NCI-H146 treated with DMSO at 0.1 percent for 48 hours (cell line): ENCODE measurements at regions not wholly inside any gene's neighbourhood (a gene's known extent, or its start where the extent isn't known, plus 50 kb on each side); places are given as distances from the start of the nearest gene placed in this dataset.
A peak's percentile ranks its signal among the peaks of the same experiment; 100 is the strongest.
"Not testable (repeated sequence)": the region's sequence is repeated elsewhere in the genome, so short reads cannot be mapped to it uniquely, and the experiment has no call there.

Experiments used
- DNase-seq: peaks from one replicate; lab custom pipeline; 2025; ENCODE audit not compliant: unreplicated experiment; lab: John Stamatoyannopoulos, UW

DNA sequence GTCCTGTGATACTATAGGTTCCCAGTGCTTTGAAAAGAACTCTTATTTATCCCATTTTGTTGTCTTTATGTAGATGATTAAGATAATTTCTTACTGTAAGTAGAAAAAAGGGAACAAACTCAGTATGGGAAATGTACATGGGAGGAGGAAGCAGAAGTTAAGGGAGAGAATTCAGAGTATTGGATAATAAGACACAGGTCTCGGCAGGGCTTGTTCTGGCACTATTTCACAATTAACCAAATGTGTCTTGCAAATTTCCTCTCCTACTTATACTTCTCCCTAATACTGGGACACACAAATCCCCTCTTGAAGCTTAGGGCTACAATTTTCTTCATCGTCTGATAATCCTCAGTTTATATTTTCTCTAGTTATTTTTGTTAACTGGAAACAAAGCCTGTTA is 744.0 kb downstream of the ADCYAP1 start:
- no peak for DNase-seq

DNA sequence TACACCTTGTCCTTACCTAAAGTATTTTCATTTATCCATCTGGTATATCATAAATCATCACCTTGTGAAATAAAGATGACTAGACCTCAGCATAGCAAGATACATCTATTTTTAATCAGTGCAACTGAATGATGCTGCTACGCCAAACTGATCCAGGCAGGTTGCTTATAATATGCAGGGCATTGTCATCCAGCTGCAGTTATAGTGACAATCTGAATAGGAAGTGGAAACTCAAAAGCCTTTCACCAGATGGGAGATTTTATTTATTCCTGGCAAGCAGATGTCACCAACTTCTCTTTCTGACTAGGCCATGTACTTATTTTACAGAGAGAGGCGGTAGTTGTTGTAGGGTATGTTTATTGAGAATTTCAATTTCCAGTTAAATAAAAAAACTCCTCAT is 747.3 kb downstream of the ADCYAP1 start:
- no peak for DNase-seq

DNA sequence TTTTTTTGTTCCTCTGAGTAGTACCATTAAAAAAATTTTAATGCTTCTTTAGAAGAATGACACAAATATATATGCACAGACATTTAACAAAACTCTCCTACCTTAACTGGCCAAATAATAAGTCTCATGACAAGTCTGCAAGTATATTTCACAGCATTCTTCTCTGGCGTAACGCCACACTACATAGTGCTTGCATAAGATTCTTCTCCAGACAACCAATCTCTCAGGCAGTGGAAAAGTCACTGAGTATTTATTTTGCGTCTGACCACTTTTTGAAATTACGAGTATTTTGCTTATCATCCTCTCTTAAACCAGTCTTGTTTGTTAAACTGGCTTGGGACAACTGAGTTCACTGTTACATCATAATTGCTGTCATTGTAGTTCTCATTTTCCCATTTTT is 749.2 kb downstream of the ADCYAP1 start:
- DNase-seq: no peak

DNA sequence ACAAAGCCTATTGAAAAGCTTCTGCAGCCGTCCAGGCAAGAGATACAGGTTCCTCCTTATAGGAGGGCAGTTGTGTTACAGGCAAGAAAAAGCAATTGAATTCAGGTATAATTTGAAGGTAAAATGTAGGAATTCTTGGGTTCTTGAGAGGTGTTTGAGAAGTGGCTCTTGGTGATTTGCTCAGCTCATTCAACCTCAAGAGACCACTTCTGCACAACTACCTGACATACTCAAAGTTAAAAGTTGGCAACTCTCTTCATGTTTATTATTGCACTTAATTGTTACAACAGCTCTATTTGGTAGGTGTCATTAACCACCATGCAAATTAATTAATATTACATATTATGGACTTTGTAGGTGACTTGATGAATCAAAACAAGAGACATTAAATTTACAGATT is 753.2 kb downstream of the ADCYAP1 start:
- no peak for DNase-seq

DNA sequence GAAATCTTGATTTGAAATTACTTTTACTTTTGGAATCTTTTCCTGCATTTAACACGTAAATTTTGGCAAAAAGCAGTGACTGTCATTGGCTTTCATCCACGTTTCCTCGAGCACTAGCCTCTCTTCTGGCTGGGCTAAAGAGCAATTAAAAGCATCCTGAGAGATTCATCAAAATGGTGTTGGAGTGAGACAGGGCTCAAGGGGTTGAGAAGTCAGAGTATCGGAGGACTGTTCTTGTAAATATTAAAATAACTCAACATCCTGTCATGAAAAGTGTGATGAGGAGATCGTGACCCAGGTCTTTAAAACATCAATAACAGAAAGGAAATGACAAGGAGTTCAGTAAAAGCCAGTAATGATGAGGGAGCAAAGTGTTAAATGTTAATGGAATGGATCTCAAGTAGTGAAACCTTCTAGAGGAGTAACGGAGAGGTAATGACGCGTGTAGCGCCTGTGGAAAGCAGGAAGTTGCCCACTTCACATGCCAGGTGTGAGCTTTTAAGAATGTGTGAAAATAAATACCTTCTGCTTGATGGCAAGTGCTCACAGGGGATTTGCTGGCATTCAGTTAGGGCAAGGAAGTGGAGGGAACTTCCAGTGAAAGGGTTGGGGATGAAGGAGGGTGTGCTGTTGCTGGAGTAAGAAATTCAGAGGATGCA is 754.4 kb downstream of the ADCYAP1 start:
- DNase-seq: no peak

DNA sequence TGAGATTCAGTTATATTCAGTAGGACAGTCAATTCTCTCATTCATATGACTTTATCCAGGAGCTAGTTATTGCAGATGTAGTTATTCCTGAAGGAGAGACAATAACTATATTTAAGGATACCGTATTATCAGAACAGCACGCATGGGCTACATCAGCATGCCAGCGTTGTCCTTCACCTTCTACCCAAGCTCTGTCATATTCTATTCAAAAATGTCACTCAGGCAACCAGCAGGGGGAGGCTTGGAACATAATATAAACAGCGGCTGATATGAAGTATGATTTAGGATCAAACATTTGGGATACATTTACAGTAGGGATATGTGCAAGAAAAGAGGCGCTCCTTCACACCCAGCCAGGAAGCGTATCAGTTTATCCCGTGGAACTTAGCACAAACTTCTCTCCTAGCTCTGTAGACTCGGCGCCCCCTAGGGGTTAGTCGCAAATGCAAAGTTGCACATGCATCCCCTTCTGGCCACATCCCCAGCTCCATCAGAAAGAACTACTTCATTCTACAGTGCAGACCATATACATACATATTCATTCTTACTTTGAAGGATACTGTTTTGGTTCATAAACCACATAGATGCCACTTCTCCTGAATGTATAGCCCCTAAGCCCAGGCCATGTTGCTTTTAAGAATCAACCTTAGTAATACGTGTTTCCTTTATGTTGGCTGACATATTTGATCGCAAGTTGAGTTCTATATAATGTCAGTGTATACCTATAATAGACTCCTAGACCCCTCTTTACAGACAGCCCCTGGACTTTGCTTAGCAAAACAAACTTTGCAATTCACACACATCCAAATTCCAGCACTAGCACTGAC is 759.4 kb downstream of the ADCYAP1 start:
- peak; percentile 6 for DNase-seq

DNA sequence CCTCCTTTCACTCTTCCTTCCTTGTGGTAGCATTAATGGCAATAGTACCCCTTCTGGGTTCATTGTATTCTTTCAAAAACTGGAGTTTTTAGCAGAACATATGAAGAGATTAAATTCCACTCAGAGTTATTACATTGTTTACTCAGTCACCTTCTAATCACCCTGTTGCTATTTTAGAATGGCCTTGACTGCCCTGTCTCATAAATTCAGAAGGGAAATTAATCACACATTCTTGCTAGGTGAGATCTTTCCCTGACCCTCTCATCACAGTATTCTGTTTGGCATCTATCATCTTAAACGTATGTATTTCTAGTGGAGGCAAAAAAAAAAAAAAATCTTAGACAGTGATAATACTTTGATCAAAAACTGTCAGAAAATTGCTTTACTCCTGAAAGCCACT is 760.4 kb downstream of the ADCYAP1 start:
- peak; percentile 43 for DNase-seq

DNA sequence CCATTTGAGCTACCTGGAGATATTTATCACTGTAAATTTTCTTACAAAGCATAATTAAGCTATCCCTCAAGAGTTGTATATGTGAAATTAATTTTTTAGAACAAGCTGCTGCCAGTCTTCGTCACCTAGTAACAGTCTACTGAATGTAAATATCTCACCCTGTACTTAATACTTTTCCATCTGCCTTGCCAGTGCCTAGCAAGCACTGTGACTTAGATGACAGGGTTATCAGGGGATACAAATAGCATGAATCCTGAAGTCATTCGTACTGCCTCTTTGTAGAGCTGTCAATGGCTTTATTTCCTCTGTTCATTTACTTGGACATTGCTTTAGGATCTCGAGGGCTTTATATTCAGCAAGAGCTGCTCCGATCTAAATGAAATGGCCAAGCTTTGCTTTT is 763.6 kb downstream of the ADCYAP1 start:
- no peak for DNase-seq

DNA sequence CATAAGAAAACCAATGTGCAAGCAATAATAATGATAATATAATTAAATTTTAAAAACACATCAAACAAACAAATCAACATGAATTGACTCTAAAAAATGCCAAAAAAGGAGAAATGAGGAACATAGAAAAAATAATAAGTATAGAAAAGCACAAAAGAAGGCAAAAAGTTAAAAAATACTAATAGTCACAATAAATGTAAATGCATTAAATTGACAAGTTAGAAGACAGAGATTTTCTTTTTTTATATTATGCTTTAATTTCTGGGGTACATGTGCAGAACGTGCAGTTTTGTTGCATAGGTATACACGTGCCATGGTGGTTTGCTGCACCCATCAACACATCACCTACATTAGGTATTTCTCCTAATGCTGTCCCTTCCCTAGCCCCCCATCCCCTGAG is 767.0 kb downstream of the ADCYAP1 start:
- not testable (repeated sequence) for DNase-seq

DNA sequence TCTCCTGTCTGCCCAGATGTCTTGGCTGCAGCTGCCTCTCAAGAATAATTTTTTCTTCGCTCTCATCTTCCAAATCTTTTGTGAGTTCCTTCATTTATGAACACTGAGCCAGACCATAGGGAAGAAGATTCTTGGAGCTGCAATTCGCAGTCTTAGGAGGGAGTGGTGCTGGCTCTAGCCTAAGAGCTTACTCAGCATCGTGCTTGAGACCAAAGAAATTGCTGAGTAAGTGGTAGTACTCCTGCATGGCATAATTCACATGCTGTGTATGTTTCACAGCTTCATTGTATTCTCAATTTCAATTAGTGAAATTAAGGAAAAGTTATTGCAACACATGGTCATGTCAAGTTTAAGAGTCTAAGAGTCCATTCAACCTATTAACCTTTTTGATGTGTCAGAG is 771.7 kb downstream of the ADCYAP1 start:
- no peak for DNase-seq

DNA sequence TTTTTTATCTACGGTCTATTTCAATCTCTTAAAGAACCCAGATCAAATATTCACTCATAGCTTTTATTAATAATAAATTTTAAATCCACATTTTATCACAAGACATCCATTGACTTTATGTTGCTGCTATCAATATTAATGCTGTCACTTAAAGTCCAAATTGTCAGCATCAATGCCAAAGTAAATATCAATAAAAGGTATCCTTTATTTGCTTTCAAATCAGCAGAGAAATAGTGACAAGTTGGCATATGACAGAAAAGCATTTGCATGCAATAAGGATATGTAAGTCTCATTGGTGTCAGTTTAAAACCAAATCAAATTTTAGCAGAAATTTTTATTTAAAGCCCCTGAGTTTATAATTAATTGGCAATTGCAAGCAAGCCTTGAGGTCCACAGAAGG is 775.4 kb downstream of the ADCYAP1 start:
- DNase-seq: no peak

DNA sequence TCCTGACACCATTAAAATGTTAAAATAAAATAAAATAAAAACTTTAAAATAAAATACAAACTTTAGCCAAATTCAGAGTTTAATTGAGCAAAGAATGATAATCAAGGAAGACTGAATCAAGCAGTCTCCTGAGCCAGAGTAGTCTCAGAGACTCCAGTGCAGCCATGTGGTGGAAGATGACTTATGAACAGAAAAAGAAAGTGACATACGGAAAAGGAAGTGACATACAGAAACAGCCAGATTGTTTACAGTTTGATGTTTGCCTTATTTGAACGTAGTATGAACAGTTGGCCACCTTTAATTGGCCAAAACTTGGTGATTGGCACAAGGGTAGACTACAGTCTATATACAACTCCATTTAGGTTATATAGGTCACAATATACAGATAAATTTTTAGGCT is 787.2 kb downstream of the ADCYAP1 start:
- DNase-seq: no peak

DNA sequence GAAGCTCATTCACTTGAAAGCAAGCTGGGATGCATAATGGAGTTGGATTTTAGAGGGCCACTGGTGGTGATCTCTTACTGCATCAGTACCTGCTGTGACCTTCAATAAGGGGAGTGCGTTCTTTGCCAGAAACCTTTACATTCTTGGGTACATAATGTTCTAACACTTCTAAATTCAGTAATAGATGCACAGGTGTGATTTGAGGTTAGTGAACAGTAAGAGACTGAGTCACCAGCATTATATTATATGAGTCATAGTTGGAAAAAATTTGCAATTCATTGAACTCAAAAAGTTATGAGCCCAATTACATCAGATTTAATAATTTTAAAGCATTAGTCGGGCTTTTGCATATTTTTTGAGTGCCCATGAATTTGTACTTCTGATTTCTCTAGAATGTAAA is 803.3 kb downstream of the ADCYAP1 start:
- no peak for DNase-seq

DNA sequence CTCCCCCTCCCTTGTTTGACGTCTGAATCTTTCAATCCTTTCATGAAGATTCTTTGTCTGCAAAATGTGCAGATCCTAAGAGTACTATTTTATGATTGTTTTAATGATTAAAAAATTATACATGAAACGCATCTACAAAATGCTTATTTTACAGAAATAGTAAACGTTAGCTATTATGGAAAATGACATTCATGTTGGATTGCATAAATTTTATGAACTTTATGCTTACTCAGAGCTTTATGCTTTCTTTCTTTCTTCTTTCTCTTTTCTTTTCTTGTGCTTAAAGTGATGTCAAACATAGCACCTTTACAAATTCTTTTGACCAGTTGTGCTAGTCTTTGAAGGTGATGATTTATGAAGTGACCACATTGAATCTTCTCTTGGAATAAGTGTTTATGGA is 805.4 kb downstream of the ADCYAP1 start:
- no peak for DNase-seq

DNA sequence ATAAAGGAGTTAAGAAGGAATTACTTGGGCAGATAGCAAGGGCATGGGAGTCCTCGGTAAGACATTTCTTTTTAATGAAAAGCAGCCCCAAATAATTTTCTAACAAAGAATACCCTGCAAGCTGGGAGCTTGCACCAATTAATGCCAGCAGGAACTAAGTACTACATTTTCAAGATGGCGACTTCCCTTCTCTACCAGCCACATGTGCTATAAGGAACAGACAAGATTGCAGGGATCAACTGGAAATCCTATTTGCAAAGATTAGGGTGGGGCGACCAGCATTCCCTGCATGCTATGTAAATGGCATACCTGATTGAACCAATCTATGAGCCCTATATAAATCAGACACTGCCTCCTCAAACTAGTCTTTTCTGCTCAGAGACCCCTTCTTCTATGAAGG is 827.5 kb downstream of the ADCYAP1 start:
- no peak for DNase-seq

DNA sequence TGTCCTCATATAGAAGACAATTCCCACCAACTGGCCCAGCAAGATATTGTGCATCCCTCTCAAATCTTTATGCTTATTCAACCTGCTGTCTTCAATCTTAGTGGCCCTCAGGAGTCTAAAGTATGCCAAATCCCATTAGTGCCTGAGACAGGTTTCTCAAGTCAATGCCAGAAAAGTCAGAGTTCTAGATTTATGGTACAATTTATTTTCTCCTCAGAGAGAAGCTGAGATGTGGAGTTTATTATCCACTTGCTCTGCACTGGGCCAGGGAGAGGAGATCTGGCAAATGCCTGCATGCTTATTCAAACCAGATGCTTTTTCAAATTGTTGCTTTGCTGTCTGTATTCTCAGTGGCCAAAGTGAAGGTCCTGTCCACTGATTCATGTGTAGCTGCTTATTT is 825.2 kb downstream of the METTL4 start:
- DNase-seq: no peak

DNA sequence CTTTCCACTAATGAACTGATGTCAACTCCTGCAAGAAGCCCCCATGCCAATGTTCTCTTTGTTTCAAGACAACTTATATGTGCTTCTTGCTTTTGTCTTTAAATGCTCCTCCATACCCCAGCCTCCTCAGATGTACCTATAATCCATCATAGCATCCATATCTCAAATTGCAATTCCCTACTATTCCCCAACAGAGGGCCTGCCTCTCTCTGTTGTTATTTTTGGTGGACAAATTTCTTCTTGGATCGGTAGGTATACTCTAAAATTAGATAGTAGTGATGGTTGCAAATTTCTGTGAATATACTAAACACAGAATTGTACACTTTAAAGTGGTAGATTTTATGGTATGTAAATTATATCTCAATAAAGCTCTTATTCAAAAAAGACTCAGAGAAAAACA is 820.1 kb downstream of the METTL4 start:
- DNase-seq: no peak

DNA sequence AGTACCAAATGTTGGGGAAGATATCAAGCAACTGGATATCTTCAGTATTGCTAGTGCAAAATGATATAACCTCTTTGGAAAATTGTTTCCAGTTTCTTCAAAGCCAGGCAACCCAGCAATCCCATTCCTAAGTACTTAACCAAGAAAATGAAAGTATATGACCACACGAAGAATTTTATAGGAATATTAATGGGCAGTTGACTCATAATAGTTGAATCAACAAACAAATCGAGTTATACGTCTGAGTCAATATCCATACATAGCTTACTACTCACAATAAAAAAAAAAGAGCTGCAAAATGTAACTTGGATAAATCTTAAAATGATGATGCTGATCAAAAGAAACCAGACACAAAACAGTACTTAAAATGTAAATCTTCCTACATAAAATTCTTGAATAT is 810.4 kb downstream of the METTL4 start:
- DNase-seq: no peak

DNA sequence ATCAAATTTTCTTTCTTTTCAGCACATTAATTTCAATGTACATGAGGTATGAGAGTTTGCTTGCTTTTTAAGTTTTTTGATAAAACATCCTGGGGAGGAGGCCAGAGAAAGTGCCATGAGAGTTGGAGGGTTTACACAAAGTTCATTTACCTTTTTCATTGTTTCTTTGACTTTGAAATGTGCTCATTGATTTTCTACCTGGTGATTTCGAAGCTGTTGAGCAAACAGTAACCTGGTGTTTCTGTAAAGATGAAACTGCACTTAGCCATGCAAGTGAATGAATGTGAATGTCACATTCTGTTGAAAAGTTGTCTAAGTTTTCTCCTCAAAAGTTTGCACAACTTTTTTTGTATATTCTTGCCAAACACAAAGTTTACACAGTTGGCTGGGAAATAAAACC is 797.0 kb downstream of the METTL4 start:
- peak; percentile 16 for DNase-seq

DNA sequence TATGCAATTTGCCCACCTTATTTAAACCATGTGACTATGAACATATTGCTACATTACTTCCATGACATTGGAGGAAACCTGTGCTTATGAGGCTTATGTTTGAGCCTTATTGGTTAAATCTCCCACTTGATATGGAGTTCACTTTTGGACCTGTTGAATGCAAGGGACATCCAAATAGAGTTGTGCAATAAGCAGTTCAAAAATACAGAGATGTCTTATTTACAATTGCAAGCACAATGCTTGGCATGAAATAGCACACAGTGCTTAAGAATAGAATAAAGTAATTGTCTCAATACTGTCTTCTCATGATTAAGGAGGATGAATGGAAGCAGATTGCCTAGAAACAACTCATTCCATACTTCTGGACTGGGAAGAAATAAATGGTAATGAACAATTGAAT is 793.5 kb downstream of the METTL4 start:
- no peak for DNase-seq

DNA sequence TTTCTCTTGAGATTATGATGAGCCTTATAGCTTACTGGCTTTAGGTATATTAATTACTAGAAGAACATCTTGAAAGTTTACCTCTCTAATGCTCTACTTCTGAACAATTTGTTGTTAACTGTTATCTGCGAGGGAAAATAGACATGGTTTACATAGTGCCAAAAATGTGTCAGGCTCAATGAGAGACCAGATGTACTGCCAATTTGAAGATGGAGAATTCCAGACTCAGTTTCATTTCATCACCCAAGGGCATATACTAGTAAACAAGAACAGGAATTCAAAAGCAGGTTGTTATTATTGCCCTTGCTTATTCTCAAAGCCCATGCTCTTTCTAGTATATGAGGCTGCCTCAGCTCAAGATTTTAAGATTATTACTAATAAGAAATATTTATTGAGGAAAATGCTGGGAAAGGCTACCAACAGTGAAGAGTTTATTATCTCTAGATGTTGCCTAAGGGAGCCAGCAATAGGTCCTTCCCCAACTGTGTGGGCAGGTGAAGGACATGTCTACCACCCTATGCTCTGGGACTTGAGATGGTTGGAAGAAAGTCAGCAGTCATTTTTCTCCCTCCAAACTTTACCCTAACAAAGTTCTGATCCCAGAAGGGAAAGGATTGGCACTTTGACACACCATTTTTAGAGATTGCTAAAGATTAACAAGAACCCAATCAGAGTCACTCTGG is 792.7 kb downstream of the METTL4 start:
- no peak for DNase-seq

DNA sequence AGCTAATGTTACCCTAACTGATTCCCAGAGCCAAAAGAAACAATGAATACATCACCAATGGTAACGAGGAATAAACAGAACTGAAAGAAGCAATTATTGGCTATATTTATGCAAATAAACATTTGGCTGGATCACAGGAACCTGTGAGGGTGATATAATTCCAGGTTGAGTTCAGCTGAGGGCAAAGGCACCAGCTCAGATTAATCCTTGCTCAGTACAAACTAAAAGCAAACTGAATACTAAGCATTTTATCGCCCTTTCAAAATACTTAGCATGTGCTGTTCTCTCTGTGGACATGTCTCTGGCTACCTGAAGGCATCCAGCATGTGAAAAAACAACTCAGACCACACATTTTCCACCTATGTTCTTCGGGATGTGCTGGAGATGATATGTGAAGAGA is 791.7 kb downstream of the METTL4 start:
- DNase-seq: no peak
